Parathyroid adenoma (tissue), 2 donors: ENCODE measurements at regions not wholly inside any gene's neighbourhood (a gene's known extent, or its start where the extent isn't known, plus 50 kb on each side); places are given as distances from the start of the nearest gene placed in this dataset.

ENCODE experiments used
- H2AFZ ChIP-seq: fragments of 300-600 bp; sonication (generic); one replicate; pipeline ENCODE4 v1.7.0; 2017; ENCODE audit warnings: antibody characterized with exemption, mild to moderate bottlenecking
- H3K27ac ChIP-seq: fragments of 300-600 bp; sonication (generic); one replicate; pipeline ENCODE4 v1.7.0; 2017
- H3K27me3 ChIP-seq: fragments of 300-600 bp; sonication (generic); one replicate; pipeline ENCODE4 v1.7.0; 2017; ENCODE audit warnings: low read length; ENCODE audit not compliant: control insufficient read depth, insufficient read depth
- H3K36me3 ChIP-seq: fragments of 300-600 bp; sonication (generic); one replicate; pipeline ENCODE4 v1.7.0; 2017; ENCODE audit warnings: low read length; ENCODE audit not compliant: control insufficient read depth, insufficient read depth
- H3K4me1 ChIP-seq: fragments of 300-600 bp; sonication (generic); one replicate; pipeline ENCODE4 v1.7.0; 2017; ENCODE audit warnings: control low read depth
- H3K4me2 ChIP-seq: fragments of 300-600 bp; sonication (generic); one replicate; pipeline ENCODE4 v1.7.0; 2017; ENCODE audit warnings: low read length
- H3K4me3 ChIP-seq: fragments of 300-600 bp; sonication (generic); one replicate; pipeline ENCODE4 v1.7.0; 2017; ENCODE audit warnings: low read depth, low read length
- H3K79me2 ChIP-seq: fragments of 300-600 bp; sonication (generic); one replicate; pipeline ENCODE4 v1.7.0; 2017; ENCODE audit warnings: control low read depth
- H3K9ac ChIP-seq: fragments of 300-600 bp; sonication (generic); one replicate; pipeline ENCODE4 v1.7.0; 2017; ENCODE audit warnings: mild to moderate bottlenecking
- H3K9me3 ChIP-seq: fragments of 300-600 bp; sonication (generic); one replicate; pipeline ENCODE4 v1.7.0; 2017; ENCODE audit warnings: low read length; ENCODE audit not compliant: control insufficient read depth
- TF ChIP-seq, protein P1 (sequence below): fragments of 300-600 bp; sonication (generic); IDR thresholded peaks from one replicate; pipeline ENCODE4 v1.7.0; 2017; ENCODE audit warnings: antibody characterized with exemption, mild to moderate bottlenecking
- donor health status: primary hyperparathyroidism.

DNA sequence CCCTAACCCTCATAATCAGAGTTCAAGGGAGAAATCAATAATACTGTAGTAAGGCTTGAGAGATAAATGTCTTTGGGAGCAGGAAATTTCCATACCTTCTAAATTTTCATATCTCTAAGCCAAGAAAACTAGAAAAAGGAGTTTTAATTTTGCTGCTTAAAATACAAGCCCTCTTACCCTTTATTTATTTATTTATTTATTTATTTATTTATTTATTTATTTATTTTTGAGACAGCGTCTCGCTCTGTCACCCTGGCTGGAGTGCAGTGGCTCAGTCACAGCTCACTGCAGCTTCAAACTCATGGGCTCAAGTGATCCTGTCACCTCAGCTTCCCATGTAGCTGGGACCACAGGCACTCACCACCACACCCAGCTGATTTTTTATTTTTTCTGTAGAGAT lies 69.0 kb upstream of the GNAO1 start:
- no peaks in the 10 kb centered on the region for H3K79me2 ChIP-seq
- H3K9ac ChIP-seq: no peak overlapping the region
- H3K4me2 ChIP-seq: no peak overlapping the region
- H3K4me3 ChIP-seq: no peak overlapping the region
- H3K4me1 ChIP-seq: no peaks in the 10 kb centered on the region
- no peaks in the 10 kb centered on the region for H3K9me3 ChIP-seq
- H2AFZ ChIP-seq: no peak overlapping the region
- TF ChIP-seq, protein P1, sequence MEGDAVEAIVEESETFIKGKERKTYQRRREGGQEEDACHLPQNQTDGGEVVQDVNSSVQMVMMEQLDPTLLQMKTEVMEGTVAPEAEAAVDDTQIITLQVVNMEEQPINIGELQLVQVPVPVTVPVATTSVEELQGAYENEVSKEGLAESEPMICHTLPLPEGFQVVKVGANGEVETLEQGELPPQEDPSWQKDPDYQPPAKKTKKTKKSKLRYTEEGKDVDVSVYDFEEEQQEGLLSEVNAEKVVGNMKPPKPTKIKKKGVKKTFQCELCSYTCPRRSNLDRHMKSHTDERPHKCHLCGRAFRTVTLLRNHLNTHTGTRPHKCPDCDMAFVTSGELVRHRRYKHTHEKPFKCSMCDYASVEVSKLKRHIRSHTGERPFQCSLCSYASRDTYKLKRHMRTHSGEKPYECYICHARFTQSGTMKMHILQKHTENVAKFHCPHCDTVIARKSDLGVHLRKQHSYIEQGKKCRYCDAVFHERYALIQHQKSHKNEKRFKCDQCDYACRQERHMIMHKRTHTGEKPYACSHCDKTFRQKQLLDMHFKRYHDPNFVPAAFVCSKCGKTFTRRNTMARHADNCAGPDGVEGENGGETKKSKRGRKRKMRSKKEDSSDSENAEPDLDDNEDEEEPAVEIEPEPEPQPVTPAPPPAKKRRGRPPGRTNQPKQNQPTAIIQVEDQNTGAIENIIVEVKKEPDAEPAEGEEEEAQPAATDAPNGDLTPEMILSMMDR: no peak
- H3K27me3 ChIP-seq: no peaks in the 10 kb centered on the region
- no peak overlapping the region for H3K27ac ChIP-seq
- H3K36me3 ChIP-seq: no peaks in the 10 kb centered on the region

- no peaks in the 10 kb centered on the region for H3K27me3 ChIP-seq
- no peaks in the 10 kb centered on the region for H3K79me2 ChIP-seq
- H3K9me3 ChIP-seq: no peaks in the 10 kb centered on the region
- no peaks in the 10 kb centered on the region for H3K4me1 ChIP-seq
- H3K9ac ChIP-seq: no peak overlapping the region
- TF ChIP-seq, protein P1: no peak
- H2AFZ ChIP-seq: no peak overlapping the region
- H3K27ac ChIP-seq: no peak overlapping the region
- no peak overlapping the region for H3K4me3 ChIP-seq
- H3K4me2 ChIP-seq: no peak overlapping the region
- H3K36me3 ChIP-seq: no peaks in the 10 kb centered on the region
Observed at GRCh38 chr16:56121156-56121500, 70.2 kb upstream of the GNAO1 start.

DNA sequence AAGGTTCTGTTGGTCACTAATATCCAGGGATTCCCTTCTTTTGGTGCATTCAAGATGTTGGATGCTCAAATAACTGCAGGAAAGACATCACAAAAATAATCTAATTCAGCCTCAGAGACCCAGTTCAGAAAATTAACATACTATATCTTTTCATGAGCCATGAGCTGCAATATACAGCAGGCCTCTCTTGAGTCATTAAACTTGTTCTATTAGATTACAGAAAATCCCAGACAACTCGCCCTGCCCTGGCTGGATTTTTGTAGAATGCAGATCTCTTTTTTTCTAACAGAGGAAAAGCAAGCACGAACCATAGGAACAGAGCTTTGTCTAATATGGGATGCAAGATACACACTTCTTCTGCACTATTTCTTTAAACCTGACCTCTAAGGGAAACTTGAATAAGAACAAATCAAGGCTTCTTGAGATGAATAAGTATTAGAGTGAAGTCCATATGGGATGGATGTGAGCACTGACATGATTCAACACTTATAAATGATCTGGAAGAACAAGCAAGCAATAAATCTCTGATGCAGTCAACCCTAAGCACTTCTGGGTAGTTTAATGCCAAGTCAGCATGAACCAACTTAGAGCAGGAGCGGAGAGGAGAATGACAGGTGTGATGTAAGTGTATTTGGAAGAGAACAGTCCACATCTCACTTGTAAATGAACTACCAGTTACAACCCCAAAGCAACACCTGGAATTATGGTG lies 70.7 kb upstream of the GNAO1 start:
- H3K9ac ChIP-seq: no peak overlapping the region
- no peak overlapping the region for H3K4me2 ChIP-seq
- H2AFZ ChIP-seq: no peak overlapping the region
- no peaks in the 10 kb centered on the region for H3K79me2 ChIP-seq
- H3K27ac ChIP-seq: no peak overlapping the region
- no peak overlapping the region for H3K4me3 ChIP-seq
- no peaks in the 10 kb centered on the region for H3K27me3 ChIP-seq
- H3K4me1 ChIP-seq: no peaks in the 10 kb centered on the region
- TF ChIP-seq, protein P1: no peak
- no peaks in the 10 kb centered on the region for H3K9me3 ChIP-seq
- H3K36me3 ChIP-seq: no peaks in the 10 kb centered on the region

GRCh38 chr16:56119133-56119532 lies 72.2 kb upstream of the GNAO1 start:
- H2AFZ ChIP-seq: no peak overlapping the region
- H3K4me2 ChIP-seq: no peak overlapping the region
- H3K27ac ChIP-seq: no peak overlapping the region
- H3K4me1 ChIP-seq: no peaks in the 10 kb centered on the region
- TF ChIP-seq, protein P1: no peak
- H3K4me3 ChIP-seq: no peak overlapping the region
- no peaks in the 10 kb centered on the region for H3K36me3 ChIP-seq
- H3K9me3 ChIP-seq: no peaks in the 10 kb centered on the region
- H3K27me3 ChIP-seq: no peaks in the 10 kb centered on the region
- H3K79me2 ChIP-seq: no peaks in the 10 kb centered on the region
- H3K9ac ChIP-seq: no peak overlapping the region

- Histone ChIP-seq H3K9ac (no peak overlapping the region), H3K4me3 (no peak overlapping the region), H3K4me1 (no peaks in the 10 kb centered on the region), H3K36me3 (no peaks in the 10 kb centered on the region), H3K27me3 (no peaks in the 10 kb centered on the region), H3K4me2 (no peak overlapping the region), H3K79me2 (no peaks in the 10 kb centered on the region), H3K9me3 (no peaks in the 10 kb centered on the region), H2AFZ (no peak overlapping the region), H3K27ac (no peak overlapping the region)
- TF ChIP-seq, protein P1: no peak
Observed at GRCh38 chr16:56116577-56116964, 74.7 kb upstream of the GNAO1 start.
